ENCODE measurements at regions not wholly inside any gene's neighbourhood (a gene's known extent, or its start where the extent isn't known, plus 50 kb on each side); places are given as distances from the start of the nearest gene placed in this dataset.
A peak's percentile ranks its signal among the peaks of the same experiment; 100 is the strongest.
"Not testable (repeated sequence)": the region's sequence is repeated elsewhere in the genome, so short reads cannot be mapped to it uniquely, and the experiment has no call there.

- Histone ChIP-seq H3K4me3 (no peak overlapping the region), H3K27ac (no peak overlapping the region)
- no peak for TF ChIP-seq CTCF (IDR thresholded peaks at IDR 0.05)
- DNase-seq (ENCODE audit: low spot score): no peak
Observed at GRCh38 chr18:79601234-79601633, 78.4 kb upstream of the CTDP1 start.

DNA sequence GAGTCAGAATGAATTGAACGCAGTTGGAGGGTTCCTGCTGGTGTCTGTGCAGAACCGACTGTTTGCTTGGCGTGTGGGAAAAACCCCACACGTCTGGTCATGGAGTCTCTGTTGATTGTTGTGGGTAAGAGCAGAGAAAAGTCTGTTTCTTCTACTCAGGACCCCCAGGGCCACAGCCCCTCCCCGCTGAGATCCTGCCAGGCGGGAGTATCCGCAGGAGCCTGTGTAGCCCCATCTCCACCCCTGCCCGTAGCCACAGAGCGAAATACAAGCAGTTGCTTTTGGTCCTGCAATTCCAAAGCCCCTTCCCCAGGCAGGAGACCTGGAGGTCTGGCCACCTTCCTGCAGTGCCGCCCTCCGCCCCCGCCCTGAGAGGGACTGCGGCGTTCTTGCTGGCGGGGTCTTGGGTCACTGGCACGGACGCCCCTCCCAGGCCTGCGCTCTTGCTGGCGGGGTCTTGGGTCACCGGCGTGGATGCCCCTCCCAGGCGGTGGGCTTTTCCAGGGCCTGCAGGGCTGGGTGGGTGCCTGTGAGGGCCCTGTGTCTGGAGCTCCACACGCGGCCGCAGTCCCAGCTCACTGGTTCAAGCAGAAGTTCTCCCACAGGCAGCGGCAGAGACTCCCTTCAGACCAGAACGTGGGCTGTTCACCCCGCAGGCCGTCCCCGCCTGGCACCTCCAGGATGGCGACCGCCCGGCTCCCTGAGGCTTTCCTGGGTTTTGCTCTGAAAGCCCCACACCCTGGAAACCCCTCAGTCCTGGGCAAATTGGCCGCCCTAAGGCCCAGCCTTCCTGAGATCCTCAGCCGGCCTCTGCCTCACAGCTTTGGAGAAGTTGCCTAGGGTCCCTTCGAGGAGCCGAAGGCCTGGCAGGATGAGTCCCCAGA lies 76.0 kb upstream of the CTDP1 start:
- no peak overlapping the region for H3K27ac ChIP-seq
- no peak for TF ChIP-seq CTCF (IDR thresholded peaks at IDR 0.05)
- peak; percentile 49 for DNase-seq (ENCODE audit: low spot score)

DNA sequence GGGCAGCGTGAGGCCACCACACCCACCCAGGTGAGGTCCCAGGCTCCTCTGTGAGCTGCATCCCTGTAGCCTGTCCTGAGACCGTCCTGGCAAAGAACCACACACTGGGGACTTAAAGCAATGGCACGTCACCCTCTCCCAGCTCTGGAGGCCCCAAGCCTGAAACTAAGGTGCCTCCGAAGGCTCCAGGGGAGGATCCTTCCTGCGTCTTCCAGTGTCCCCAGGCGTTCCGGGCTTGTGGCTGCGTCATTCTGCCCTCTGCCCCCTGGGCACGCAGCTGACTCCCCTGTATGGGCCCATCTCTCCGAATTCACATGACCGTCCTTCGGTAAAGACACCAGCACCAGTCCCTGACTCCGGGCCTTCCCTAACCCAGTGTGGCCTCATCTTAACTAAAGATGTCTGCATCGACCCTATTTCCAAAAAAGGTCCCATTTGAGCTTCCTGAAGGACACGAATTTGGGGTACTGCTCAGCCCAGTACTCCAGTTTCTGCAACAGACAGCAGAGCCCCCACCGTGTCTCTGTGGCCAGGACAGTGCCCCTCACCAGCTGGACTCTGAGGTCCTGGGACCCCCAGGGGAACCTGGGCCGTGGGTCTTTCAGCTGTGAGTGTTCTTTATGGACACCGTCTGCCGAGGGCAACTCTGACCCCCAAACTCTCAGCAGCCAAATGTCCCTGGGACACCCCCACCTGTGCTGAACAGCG lies 75.2 kb upstream of the CTDP1 start:
- peak; percentile 43 for DNase-seq (ENCODE audit: low spot score)
- H3K27ac ChIP-seq: no peak overlapping the region
- no peak for TF ChIP-seq CTCF (IDR thresholded peaks at IDR 0.05)
- H3K4me3 ChIP-seq: no peak overlapping the region

More for the DNA sequence above, 76.0 kb upstream of the CTDP1 start:
- H3K4me3 ChIP-seq: no peak overlapping the region

GRCh38 chr18:79604913-79605880 lies 74.4 kb upstream of the CTDP1 start:
- TF ChIP-seq CTCF (IDR thresholded peaks at IDR 0.05): no peak
- Histone ChIP-seq H3K4me3 (no peak overlapping the region), H3K27ac (no peak overlapping the region)
- DNase-seq (ENCODE audit: low spot score): peak; percentile 56

DNA sequence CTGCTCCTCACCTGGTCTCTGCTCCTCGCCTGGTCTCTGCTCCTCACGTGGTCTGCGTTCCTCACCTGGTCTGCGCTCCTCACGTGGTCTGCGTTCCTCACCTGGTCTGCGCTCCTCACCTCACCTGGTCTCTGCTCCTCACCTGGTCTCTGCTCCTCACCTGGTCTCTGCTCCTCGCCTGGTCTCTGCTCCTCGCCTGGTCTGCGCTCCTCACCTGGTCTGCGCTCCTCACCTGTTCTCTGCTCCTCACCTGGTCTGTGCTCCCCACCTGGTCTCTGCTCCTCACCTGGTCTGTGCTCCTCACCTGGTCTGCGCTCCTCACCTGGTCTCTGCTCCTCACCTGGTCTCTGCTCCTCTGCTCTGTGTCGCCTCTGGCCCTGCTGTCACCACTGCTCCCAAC lies 73.5 kb upstream of the CTDP1 start:
- H3K4me3 ChIP-seq; DNase-seq (ENCODE audit: low spot score); H3K27ac ChIP-seq: not testable (repeated sequence)

- DNase-seq (ENCODE audit: low spot score): peak; percentile 60
- H3K4me3 ChIP-seq: no peak overlapping the region
- no peak for TF ChIP-seq CTCF (IDR thresholded peaks at IDR 0.05)
- H3K27ac ChIP-seq: no peak overlapping the region
Observed at GRCh38 chr18:79606621-79607331, 72.8 kb upstream of the CTDP1 start.
